ENCODE measurements at regions not wholly inside any gene's neighbourhood (a gene's known extent, or its start where the extent isn't known, plus 50 kb on each side); places are given as distances from the start of the nearest gene placed in this dataset.
A peak's percentile ranks its signal among the peaks of the same experiment; 100 is the strongest.

- ATAC-seq (no peak), FAIRE-seq (no peak), DNase-seq (ENCODE audit: low spot score) (no peak)
- H3K27me3 ChIP-seq (ENCODE audit: control insufficient read depth in 1 of 2, insufficient read depth in 2 of 2, low read length in 2 of 2) = peaks cover 13 to 81% of the 10 kb centered on the region in 2 experiments; a peak in 4 of 5 replicates
- POLR2A ChIA-PET = no interaction called here
- no peak overlapping the region for H2AFZ ChIP-seq (ENCODE audit: low read length)
- 6% methylated on average over 8 of the region's 8 CpGs for WGBS (ENCODE audit: low lambda C conversion rate)
- no peak overlapping the region for H3K9ac ChIP-seq (ENCODE audit: insufficient read depth, low read depth, low read length)
- no peaks in the 10 kb centered on the region for H3K9me3 ChIP-seq (ENCODE audit: low read length)
- no peak overlapping the region for H3K4me2 ChIP-seq (ENCODE audit: low read depth, low read length)
- CTCF ChIA-PET (ENCODE audit: low intra/inter-chr PET ratio, low total read pairs) = no interaction called here
- H3K79me2 ChIP-seq (ENCODE audit: insufficient read depth, low read length) = no peaks in the 10 kb centered on the region
- H3K4me1 ChIP-seq (ENCODE audit: insufficient read depth, low read length) = no peaks in the 10 kb centered on the region
- no peak overlapping the region for H3K4me3 ChIP-seq (replicated peaks in 1 of 3; ENCODE audit: insufficient read depth in 1 of 3, low read depth in 2 of 3, low read length in 3 of 3)
- BruUV-seq (replicated peaks) = no TSS peak
- no peaks in the 10 kb centered on the region for H4K20me1 ChIP-seq (ENCODE audit: insufficient read depth, low read length)
- in situ Hi-C loops (cut with HindIII; ENCODE audit: extremely low pct_ligation_motif_present, low pct_unique_long_range_greater_than_20kb) (no loop called here), intact Hi-C loops (cut with micrococcal nuclease; ENCODE audit: unreplicated experiment) (no loop called here)
- TF ChIP-seq ZNF138 (CRISPR knock-in tag; IDR thresholded peaks at IDR 0.05; ENCODE audit: low read depth) = no peak
- no peak for TF ChIP-seq SOX5 (CRISPR knock-in tag; IDR thresholded peaks at IDR 0.05; ENCODE audit: borderline replicate concordance)
- no peak for TF ChIP-seq TMF1 (CRISPR knock-in tag; IDR thresholded peaks at IDR 0.05; ENCODE audit: low read depth)
- no peak for TF ChIP-seq YEATS2 (CRISPR knock-in tag; IDR thresholded peaks at IDR 0.05; ENCODE audit: borderline replicate concordance)
- TF ChIP-seq PAF1 (CRISPR knock-in tag; IDR thresholded peaks at IDR 0.05) = no peak
- no peak for TF ChIP-seq ZNF776 (CRISPR knock-in tag; IDR thresholded peaks at IDR 0.05)
- no peak overlapping the region for H3K27ac ChIP-seq (ENCODE audit: extremely low read length, insufficient read depth, low read length)
- H3K36me3 ChIP-seq (replicated peaks in 1 of 2; ENCODE audit: control insufficient read depth in 1 of 2, insufficient read depth in 2 of 2, low read length in 2 of 2) = no peaks in the 10 kb centered on the region
Measured at GRCh38 chr17:74051348-74051747, 152.1 kb upstream of the RPL38 start.

DNA sequence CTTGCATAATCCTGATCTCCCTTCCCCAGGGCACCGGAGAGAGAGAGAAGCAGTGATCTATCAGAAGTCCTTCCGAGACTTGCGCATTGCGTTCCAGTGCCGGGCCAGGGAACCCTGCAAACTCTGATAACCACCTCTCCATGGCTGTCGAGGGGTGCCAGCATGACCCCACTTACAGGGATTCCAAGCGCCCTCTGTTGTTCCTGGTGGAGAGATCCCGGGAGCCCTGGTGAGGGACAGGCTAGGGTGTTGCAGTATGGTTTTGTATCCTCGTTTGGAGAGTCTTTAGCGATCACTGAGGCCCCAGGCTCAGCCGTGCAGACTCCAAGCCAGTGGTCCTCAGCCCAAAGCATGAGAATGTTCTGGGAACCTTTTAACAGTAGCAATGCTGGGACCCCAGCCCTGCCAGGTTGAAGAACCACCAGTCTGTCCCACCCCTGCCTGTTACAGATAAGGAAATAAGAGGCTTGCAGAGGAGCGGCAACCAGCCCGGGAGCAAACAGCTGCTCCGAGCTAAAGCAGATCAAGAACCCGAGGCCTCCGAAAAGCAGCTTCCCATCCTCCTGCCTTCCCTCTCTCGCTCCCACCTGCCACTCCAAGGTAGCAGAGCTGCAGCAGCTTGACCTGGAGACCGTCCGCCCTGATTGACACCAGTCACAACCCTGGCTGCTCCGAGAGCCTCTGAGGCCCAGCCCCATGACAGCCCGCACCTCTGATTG is 150.3 kb upstream of the RPL38 start:
- ATAC-seq = peak; percentile 33; the same call in 2 of the 3 replicates
- FAIRE-seq = no peak
- intact Hi-C loops (cut with micrococcal nuclease; ENCODE audit: unreplicated experiment) = no loop called here
- in situ Hi-C loops (cut with HindIII; ENCODE audit: extremely low pct_ligation_motif_present, low pct_unique_long_range_greater_than_20kb) = no loop called here
- 38% methylated on average over 11 of the region's 21 CpGs for WGBS (ENCODE audit: low lambda C conversion rate)
- ChIA-PET CTCF (ENCODE audit: low intra/inter-chr PET ratio, low total read pairs) (no interaction called here), POLR2A (no interaction called here)
- no peaks in the 10 kb centered on the region for H4K20me1 ChIP-seq (ENCODE audit: insufficient read depth, low read length)
- no peaks in the 10 kb centered on the region for H3K9me3 ChIP-seq (ENCODE audit: low read length)
- no peak overlapping the region for H3K4me3 ChIP-seq (replicated peaks in 1 of 3; ENCODE audit: insufficient read depth in 1 of 3, low read depth in 2 of 3, low read length in 3 of 3)
- peaks cover 10 to 82% of the 10 kb centered on the region in 2 experiments; a peak in 4 of 5 replicates for H3K27me3 ChIP-seq (ENCODE audit: control insufficient read depth in 1 of 2, insufficient read depth in 2 of 2, low read length in 2 of 2)
- TF ChIP-seq ZNF30 (CRISPR knock-in tag; IDR thresholded peaks at IDR 0.05) (no peak), SAFB2 (CRISPR knock-in tag; IDR thresholded peaks at IDR 0.05; ENCODE audit: borderline replicate concordance, low read depth) (no peak), RARG (CRISPR knock-in tag; IDR thresholded peaks at IDR 0.05; ENCODE audit: low read depth) (no peak)
- TF ChIP-seq, protein P1, sequence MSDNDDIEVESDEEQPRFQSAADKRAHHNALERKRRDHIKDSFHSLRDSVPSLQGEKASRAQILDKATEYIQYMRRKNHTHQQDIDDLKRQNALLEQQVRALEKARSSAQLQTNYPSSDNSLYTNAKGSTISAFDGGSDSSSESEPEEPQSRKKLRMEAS (IDR thresholded peaks at IDR 0.05) = no peak
- no peak for DNase-seq (ENCODE audit: low spot score)
- H3K4me2 ChIP-seq (ENCODE audit: low read depth, low read length) = no peak overlapping the region
- H3K79me2 ChIP-seq (ENCODE audit: insufficient read depth, low read length) = no peaks in the 10 kb centered on the region
- no peaks in the 10 kb centered on the region for H3K4me1 ChIP-seq (ENCODE audit: insufficient read depth, low read length)
- BruUV-seq (replicated peaks) = no TSS peak
- no peak overlapping the region for H3K27ac ChIP-seq (ENCODE audit: extremely low read length, insufficient read depth, low read length)
- H3K36me3 ChIP-seq (replicated peaks in 1 of 2; ENCODE audit: control insufficient read depth in 1 of 2, insufficient read depth in 2 of 2, low read length in 2 of 2) = no peaks in the 10 kb centered on the region
- H2AFZ ChIP-seq (ENCODE audit: low read length) = no peak overlapping the region
- no peak overlapping the region for H3K9ac ChIP-seq (ENCODE audit: insufficient read depth, low read depth, low read length)

Measured in HepG2 (cell line).